Neural crest cell (in vitro differentiated cells): ENCODE measurements at regions not wholly inside any gene's neighbourhood (a gene's known extent, or its start where the extent isn't known, plus 50 kb on each side); places are given as distances from the start of the nearest gene placed in this dataset.
"Not testable (repeated sequence)": the region's sequence is repeated elsewhere in the genome, so short reads cannot be mapped to it uniquely, and the experiment has no call there.

Experiments used
- DNase-seq: peaks from one replicate; pipeline ENCODE4 v3.0.0; 2021; ENCODE audit warnings: low read depth, mixed read lengths, low spot score
- H3K27ac Mint-ChIP-seq: one replicate; pipeline ENCODE4 v1.8.0; 2021; ENCODE audit warnings: mild to moderate bottlenecking, mixed read lengths; ENCODE audit not compliant: unreplicated experiment
- H3K27me3 Mint-ChIP-seq: 2 replicates; pipeline ENCODE4 v1.8.0; 2021; ENCODE audit warnings: low read depth, mild to moderate bottlenecking, mixed read lengths
- H3K36me3 Mint-ChIP-seq: 2 replicates; pipeline ENCODE4 v1.8.0; 2021; ENCODE audit warnings: low read depth, mild to moderate bottlenecking, mixed read lengths
- H3K4me1 Mint-ChIP-seq: 2 replicates; pipeline ENCODE4 v1.8.0; 2021; ENCODE audit warnings: mixed read lengths
- H3K4me3 Mint-ChIP-seq: one replicate; pipeline ENCODE4 v1.8.0; 2021; ENCODE audit warnings: mild to moderate bottlenecking, mixed read lengths
- H3K9me3 Mint-ChIP-seq: 2 replicates; pipeline ENCODE4 v1.8.0; 2021; ENCODE audit warnings: mixed read lengths
- TF ChIP-seq, protein P1 (sequence below): fragments of 200-600 bp; sonication (generic); conservative IDR thresholded peaks from 2 replicates; pipeline ENCODE4 v1.5.0; 2021; ENCODE audit warnings: antibody characterized with exemption, mild to moderate bottlenecking

DNA sequence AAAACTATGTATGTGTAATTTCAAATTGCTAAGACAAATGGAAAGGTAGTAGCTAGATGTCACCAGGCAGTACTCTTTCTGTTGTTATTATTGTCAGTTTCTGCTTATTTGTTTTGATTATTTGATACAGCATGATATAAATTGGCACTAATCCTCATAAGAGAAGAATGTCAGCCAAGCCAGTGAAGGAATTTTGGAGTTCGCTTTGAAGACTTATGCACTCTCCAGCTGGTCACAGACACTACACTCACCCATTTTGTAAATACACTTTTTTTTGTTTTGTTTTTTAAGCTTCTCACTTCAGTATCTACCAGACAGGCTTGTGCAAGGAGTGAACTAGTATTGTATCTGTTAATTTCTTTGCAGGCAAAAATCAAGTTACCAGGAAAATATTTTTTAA lies 180.2 kb upstream of the TTC14 start:
- no peaks in the 10 kb centered on the region for H3K9me3 Mint-ChIP-seq
- no peaks in the 10 kb centered on the region for H3K27me3 Mint-ChIP-seq
- H3K4me1 Mint-ChIP-seq = peaks cover 5% of the 10 kb centered on the region
- no peak overlapping the region for H3K27ac Mint-ChIP-seq
- TF ChIP-seq, protein P1, sequence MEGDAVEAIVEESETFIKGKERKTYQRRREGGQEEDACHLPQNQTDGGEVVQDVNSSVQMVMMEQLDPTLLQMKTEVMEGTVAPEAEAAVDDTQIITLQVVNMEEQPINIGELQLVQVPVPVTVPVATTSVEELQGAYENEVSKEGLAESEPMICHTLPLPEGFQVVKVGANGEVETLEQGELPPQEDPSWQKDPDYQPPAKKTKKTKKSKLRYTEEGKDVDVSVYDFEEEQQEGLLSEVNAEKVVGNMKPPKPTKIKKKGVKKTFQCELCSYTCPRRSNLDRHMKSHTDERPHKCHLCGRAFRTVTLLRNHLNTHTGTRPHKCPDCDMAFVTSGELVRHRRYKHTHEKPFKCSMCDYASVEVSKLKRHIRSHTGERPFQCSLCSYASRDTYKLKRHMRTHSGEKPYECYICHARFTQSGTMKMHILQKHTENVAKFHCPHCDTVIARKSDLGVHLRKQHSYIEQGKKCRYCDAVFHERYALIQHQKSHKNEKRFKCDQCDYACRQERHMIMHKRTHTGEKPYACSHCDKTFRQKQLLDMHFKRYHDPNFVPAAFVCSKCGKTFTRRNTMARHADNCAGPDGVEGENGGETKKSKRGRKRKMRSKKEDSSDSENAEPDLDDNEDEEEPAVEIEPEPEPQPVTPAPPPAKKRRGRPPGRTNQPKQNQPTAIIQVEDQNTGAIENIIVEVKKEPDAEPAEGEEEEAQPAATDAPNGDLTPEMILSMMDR = no peak
- no peak overlapping the region for H3K4me3 Mint-ChIP-seq
- no peak for DNase-seq
- H3K36me3 Mint-ChIP-seq = no peaks in the 10 kb centered on the region

DNA sequence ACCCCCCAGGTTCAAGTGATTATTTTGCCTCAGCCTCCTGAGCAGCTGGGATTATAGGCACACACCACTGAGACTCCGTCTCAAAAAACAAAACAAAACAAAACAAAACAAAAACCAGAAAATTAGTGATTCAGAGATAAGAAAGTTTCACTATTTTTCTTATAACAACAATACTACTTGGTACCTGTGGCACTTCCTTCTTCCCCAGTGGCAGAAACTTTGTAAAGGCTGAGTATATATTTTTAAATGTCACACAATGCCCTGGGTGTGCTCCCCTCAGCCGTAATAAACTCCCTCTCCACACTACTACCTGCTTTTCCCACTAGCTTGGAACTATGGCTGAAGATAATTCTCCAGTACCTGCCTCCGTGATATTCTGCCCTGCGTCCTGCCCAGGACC lies 177.7 kb upstream of the TTC14 start:
- H3K9me3 Mint-ChIP-seq, H3K27me3 Mint-ChIP-seq, H3K4me1 Mint-ChIP-seq, DNase-seq, H3K36me3 Mint-ChIP-seq, H3K4me3 Mint-ChIP-seq, H3K27ac Mint-ChIP-seq: not testable (repeated sequence)

GRCh38 chr3:180430896-180431295 lies 171.1 kb upstream of the TTC14 start:
- TF ChIP-seq, protein P1 = no peak
- H3K9me3 Mint-ChIP-seq = peaks cover 3% of the 10 kb centered on the region
- no peaks in the 10 kb centered on the region for H3K4me1 Mint-ChIP-seq
- H3K27ac Mint-ChIP-seq = no peak overlapping the region
- no peak overlapping the region for H3K4me3 Mint-ChIP-seq
- no peaks in the 10 kb centered on the region for H3K27me3 Mint-ChIP-seq
- no peaks in the 10 kb centered on the region for H3K36me3 Mint-ChIP-seq
- DNase-seq = no peak

GRCh38 chr3:180433152-180433551 lies 168.8 kb upstream of the TTC14 start:
- DNase-seq = no peak
- TF ChIP-seq, protein P1 = no peak
- Mint-ChIP-seq H3K27me3 (no peaks in the 10 kb centered on the region), H3K27ac (no peak overlapping the region), H3K4me1 (no peaks in the 10 kb centered on the region), H3K36me3 (no peaks in the 10 kb centered on the region), H3K9me3 (peaks cover 3% of the 10 kb centered on the region), H3K4me3 (no peak overlapping the region)

GRCh38 chr3:180447136-180447535 lies 154.8 kb upstream of the TTC14 start:
- Mint-ChIP-seq H3K36me3 (no peaks in the 10 kb centered on the region), H3K4me3 (no peak overlapping the region), H3K27ac (no peak overlapping the region), H3K27me3 (no peaks in the 10 kb centered on the region), H3K4me1 (no peaks in the 10 kb centered on the region), H3K9me3 (peaks cover 8% of the 10 kb centered on the region)
- DNase-seq = no peak
- TF ChIP-seq, protein P1 = no peak

GRCh38 chr3:180448407-180448806 lies 153.6 kb upstream of the TTC14 start:
- H3K36me3 Mint-ChIP-seq, H3K4me3 Mint-ChIP-seq, DNase-seq, H3K9me3 Mint-ChIP-seq, H3K27me3 Mint-ChIP-seq, H3K27ac Mint-ChIP-seq, H3K4me1 Mint-ChIP-seq: not testable (repeated sequence)

- Mint-ChIP-seq H3K27ac (no peak overlapping the region), H3K4me1 (no peaks in the 10 kb centered on the region), H3K4me3 (no peak overlapping the region), H3K27me3 (no peaks in the 10 kb centered on the region), H3K9me3 (peaks cover 6% of the 10 kb centered on the region), H3K36me3 (peaks cover 3% of the 10 kb centered on the region)
- TF ChIP-seq, protein P1 = no peak
- DNase-seq = no peak
These were observed 144.7 kb upstream of the TTC14 start for GRCh38 chr3:180457225-180457624.
